ENCODE measurements at regions not wholly inside any gene's neighbourhood (a gene's known extent, or its start where the extent isn't known, plus 50 kb on each side); places are given as distances from the start of the nearest gene placed in this dataset.

DNA sequence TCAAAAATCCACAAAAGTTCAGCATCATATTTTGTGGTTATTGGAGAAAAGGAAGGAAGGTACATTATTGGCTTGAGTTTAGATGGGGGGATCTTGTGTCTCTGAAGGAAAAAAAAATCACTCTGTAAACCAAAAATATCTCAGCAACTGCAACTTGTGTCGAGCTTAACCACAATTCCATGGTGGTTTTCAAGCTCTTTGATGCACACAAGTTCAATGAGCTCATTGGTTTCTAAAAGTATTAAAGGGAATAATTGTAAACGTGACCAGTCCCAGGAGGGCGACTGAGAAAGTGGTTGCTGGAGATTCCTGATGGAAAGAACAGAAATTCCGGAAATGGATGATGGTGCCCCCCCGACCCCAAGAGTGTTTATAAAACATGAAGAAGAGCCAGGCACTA, 173.8 kb downstream of the PSAT1 start:
- in situ Hi-C loops (cut with HindIII; ENCODE audit: low sequenced_read_pairs) = no loop called here
- peak; percentile 12 for DNase-seq (ENCODE audit: low read depth)
- no peak overlapping the region for H3K4me3 ChIP-seq (ENCODE audit: low read depth, low read length)
- no peak for TF ChIP-seq CTCF (IDR thresholded peaks at IDR 0.05; ENCODE audit: low read depth, low read length, missing control alignments)

GRCh38 chr9:78472111-78472510, 175.2 kb downstream of the PSAT1 start:
- DNase-seq (ENCODE audit: low read depth) = no peak
- no peak overlapping the region for H3K4me3 ChIP-seq (ENCODE audit: low read depth, low read length)
- in situ Hi-C loops (cut with HindIII; ENCODE audit: low sequenced_read_pairs) = no loop called here
- no peak for TF ChIP-seq CTCF (IDR thresholded peaks at IDR 0.05; ENCODE audit: low read depth, low read length, missing control alignments)

DNA sequence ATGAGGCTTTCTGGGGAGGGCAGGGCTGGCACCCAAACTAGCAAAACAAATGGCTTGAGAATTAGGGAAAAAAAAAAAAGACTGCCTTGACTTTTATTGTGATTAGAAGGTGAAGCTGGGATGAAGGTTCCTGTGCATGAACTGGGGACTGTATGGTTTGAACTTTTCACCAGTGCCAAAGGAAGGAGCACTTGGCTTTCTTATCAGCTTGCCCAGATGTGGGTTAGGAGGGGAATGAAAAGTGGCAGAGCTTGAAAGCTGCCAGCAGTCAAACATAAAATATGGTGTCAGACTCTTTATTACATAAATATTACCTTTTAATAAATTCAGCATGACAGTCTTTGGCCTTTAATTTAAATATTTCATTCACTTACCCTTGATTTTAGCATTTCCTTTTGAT, 182.5 kb downstream of the PSAT1 start:
- in situ Hi-C loops (cut with HindIII; ENCODE audit: low sequenced_read_pairs) = no loop called here
- DNase-seq (ENCODE audit: low read depth) = no peak
- H3K4me3 ChIP-seq (ENCODE audit: low read depth, low read length) = no peak overlapping the region
- TF ChIP-seq CTCF (IDR thresholded peaks at IDR 0.05; ENCODE audit: low read depth, low read length, missing control alignments) = no peak

- in situ Hi-C loops (cut with HindIII; ENCODE audit: low sequenced_read_pairs) = no loop called here
- no peak for DNase-seq (ENCODE audit: low read depth)
- TF ChIP-seq CTCF (IDR thresholded peaks at IDR 0.05; ENCODE audit: low read depth, low read length, missing control alignments) = no peak
- H3K4me3 ChIP-seq (ENCODE audit: low read depth, low read length) = no peak overlapping the region
These were observed 189.7 kb downstream of the PSAT1 start for GRCh38 chr9:78486661-78487060.

GRCh38 chr9:78490231-78490630, 193.3 kb downstream of the PSAT1 start:
- in situ Hi-C loops (cut with HindIII; ENCODE audit: low sequenced_read_pairs) = no loop called here
- no peak for DNase-seq (ENCODE audit: low read depth)
- no peak overlapping the region for H3K4me3 ChIP-seq (ENCODE audit: low read depth, low read length)
- no peak for TF ChIP-seq CTCF (IDR thresholded peaks at IDR 0.05; ENCODE audit: low read depth, low read length, missing control alignments)

- no peak for TF ChIP-seq CTCF (IDR thresholded peaks at IDR 0.05; ENCODE audit: low read depth, low read length, missing control alignments)
- no peak overlapping the region for H3K4me3 ChIP-seq (ENCODE audit: low read depth, low read length)
- DNase-seq (ENCODE audit: low read depth) = no peak
- in situ Hi-C loops (cut with HindIII; ENCODE audit: low sequenced_read_pairs) = no loop called here
These were observed 194.5 kb downstream of the PSAT1 start for GRCh38 chr9:78491402-78491801.

DNA sequence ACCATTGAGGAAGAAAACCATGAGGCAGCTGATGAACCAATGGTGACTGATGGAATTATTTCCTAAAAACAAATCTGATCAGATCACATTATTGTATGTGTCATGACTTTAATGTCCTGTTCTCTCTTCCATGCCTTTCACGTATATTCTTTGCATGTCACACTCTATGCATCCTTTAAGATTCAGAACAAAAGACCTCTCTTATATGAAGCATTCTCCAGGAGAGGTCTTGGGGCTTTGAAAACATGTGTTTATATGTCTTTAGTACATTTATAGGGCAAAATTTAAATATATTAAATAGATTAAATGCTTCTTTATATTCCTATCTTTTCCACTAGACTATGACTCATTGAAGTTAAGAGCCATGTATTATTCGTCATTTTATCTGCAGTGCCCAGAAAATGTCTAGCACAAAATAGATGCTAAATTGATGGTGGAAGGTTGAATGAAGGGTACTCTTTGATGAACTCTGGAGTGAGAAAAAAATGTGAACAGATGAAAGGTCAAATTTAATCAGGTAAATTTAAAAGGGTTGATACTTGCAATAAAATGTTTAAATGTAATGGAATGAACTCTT, 196.3 kb downstream of the PSAT1 start:
- no peak overlapping the region for H3K4me3 ChIP-seq (ENCODE audit: low read depth, low read length)
- in situ Hi-C loops (cut with HindIII; ENCODE audit: low sequenced_read_pairs) = no loop called here
- no peak for TF ChIP-seq CTCF (IDR thresholded peaks at IDR 0.05; ENCODE audit: low read depth, low read length, missing control alignments)
- DNase-seq (ENCODE audit: low read depth) = no peak
